GM20000 (cell line): ENCODE measurements at regions not wholly inside any gene's neighbourhood (a gene's known extent, or its start where the extent isn't known, plus 50 kb on each side); places are given as distances from the start of the nearest gene placed in this dataset.

Experiments
- DNase-seq: peaks from one replicate; pipeline ENCODE4 v3.0.0; 2012; ENCODE audit warnings: low spot score
- CTCF ChIP-seq: IDR thresholded peaks from 2 replicates; pipeline ENCODE4 v1.5.1; 2012; ENCODE audit warnings: mild to moderate bottlenecking, control low read depth; ENCODE audit errors: extremely low read depth, missing control alignments

GRCh38 chr16:51431517-51432241 lies 280.6 kb upstream of the SALL1 start:
- DNase-seq: no peak
- TF ChIP-seq CTCF: no peak

GRCh38 chr16:51430716-51431369 lies 279.8 kb upstream of the SALL1 start:
- DNase-seq: no peak
- no peak for TF ChIP-seq CTCF

- TF ChIP-seq CTCF: no peak
- DNase-seq: no peak
Observed at GRCh38 chr16:51429041-51429440, 278.0 kb upstream of the SALL1 start.

GRCh38 chr16:51427085-51427484 lies 276.0 kb upstream of the SALL1 start:
- DNase-seq: no peak
- TF ChIP-seq CTCF: no peak

- TF ChIP-seq CTCF: no peak
- DNase-seq: no peak
Observed at GRCh38 chr16:51426276-51426675, 275.2 kb upstream of the SALL1 start.

- no peak for DNase-seq
- TF ChIP-seq CTCF: no peak
Observed at GRCh38 chr16:51420247-51420646, 269.2 kb upstream of the SALL1 start.

GRCh38 chr16:51419768-51420167 lies 268.7 kb upstream of the SALL1 start:
- no peak for TF ChIP-seq CTCF
- DNase-seq: no peak
